ENCODE measurements at regions not wholly inside any gene's neighbourhood (a gene's known extent, or its start where the extent isn't known, plus 50 kb on each side); places are given as distances from the start of the nearest gene placed in this dataset.

DNA sequence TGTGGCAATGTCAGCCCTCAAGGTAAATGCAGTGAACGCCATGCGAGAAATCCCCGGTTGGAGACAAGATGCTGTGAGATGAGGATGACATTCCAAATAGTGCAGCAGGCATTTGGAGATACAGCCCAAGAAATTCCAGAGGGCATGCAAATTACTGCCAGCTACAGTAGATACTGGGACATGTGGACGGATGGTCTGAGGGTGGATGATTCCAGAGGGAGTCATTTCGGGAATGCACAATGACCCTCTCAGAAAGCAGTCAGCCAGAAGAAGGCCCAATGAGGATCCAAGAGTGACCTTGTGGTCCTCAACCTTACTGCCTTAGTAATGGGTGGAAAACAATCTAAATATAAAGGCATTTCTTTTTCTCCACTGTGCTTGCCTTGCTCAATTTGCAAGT lies 111.3 kb downstream of the HNRNPLL start:
- Mint-ChIP-seq H3K27me3 (ENCODE audit: unreplicated experiment) (no peaks in the 10 kb centered on the region), H3K36me3 (ENCODE audit: unreplicated experiment) (no peaks in the 10 kb centered on the region), H3K4me1 (ENCODE audit: low read depth, unreplicated experiment) (peaks cover 10% of the 10 kb centered on the region), H3K4me3 (ENCODE audit: unreplicated experiment) (no peak overlapping the region), H3K27ac (ENCODE audit: unreplicated experiment) (no peak overlapping the region), H3K9me3 (ENCODE audit: unreplicated experiment) (peaks cover 2% of the 10 kb centered on the region)
- no peak for DNase-seq
- TF ChIP-seq CTCF (IDR thresholded peaks at IDR 0.05; ENCODE audit: partially characterized antibody, unreplicated experiment) = no peak

GRCh38 chr2:38489846-38490245 lies 112.8 kb upstream of the ATL2 start:
- Mint-ChIP-seq H3K9me3 (ENCODE audit: unreplicated experiment) (no peaks in the 10 kb centered on the region), H3K27me3 (ENCODE audit: unreplicated experiment) (no peaks in the 10 kb centered on the region), H3K36me3 (ENCODE audit: unreplicated experiment) (no peaks in the 10 kb centered on the region), H3K27ac (ENCODE audit: unreplicated experiment) (no peak overlapping the region), H3K4me3 (ENCODE audit: unreplicated experiment) (no peak overlapping the region), H3K4me1 (ENCODE audit: low read depth, unreplicated experiment) (peaks cover 15% of the 10 kb centered on the region)
- no peak for DNase-seq
- no peak for TF ChIP-seq CTCF (IDR thresholded peaks at IDR 0.05; ENCODE audit: partially characterized antibody, unreplicated experiment)

- Mint-ChIP-seq H3K27ac (ENCODE audit: unreplicated experiment) (no peak overlapping the region), H3K4me3 (ENCODE audit: unreplicated experiment) (no peak overlapping the region)
These were observed 110.8 kb upstream of the ATL2 start for GRCh38 chr2:38487852-38488251.

DNA sequence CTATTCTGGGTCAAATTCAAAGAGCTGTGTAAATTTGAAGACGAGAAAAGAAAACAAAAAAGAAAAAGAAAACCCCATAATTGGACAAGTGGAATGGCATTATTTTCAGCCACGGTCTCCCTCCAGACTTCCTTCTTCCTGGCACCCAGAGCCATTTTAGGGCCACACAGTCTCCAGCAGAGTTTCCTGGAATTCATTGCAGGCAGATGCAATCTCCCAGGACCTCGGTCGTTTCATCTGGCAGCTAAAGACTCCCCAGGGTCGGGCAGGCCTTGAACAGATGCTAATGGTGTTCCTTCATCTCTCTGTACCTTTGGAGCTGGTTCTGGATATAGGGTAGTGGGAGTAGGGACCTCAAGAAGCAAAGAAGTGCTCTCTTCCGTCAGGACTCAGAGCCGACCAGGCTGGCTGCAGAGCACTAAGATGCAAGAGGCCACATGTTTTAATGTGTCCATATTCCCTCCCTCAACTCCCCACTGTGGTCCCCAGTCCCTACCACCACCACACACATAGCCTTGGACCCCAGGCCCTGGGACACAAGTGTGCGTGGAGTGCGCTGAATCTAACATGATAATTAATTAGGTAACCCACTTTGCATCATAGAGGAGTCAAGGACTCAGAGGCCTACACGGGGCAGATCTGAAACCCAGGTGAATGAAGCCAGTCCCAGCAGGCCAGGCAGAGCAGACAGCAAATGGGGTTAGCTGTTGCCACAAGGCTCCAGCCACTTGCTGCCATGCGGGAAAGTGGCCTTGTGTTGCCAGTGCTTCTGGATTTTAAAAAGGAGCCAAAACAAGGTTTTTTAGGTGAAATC lies 109.3 kb upstream of the ATL2 start:
- Mint-ChIP-seq H3K27me3 (ENCODE audit: unreplicated experiment) (no peaks in the 10 kb centered on the region), H3K27ac (ENCODE audit: unreplicated experiment) (no peak overlapping the region), H3K4me1 (ENCODE audit: low read depth, unreplicated experiment) (peaks cover 20% of the 10 kb centered on the region), H3K4me3 (ENCODE audit: unreplicated experiment) (no peak overlapping the region), H3K9me3 (ENCODE audit: unreplicated experiment) (peaks cover 4% of the 10 kb centered on the region), H3K36me3 (ENCODE audit: unreplicated experiment) (no peaks in the 10 kb centered on the region)
- TF ChIP-seq CTCF (IDR thresholded peaks at IDR 0.05; ENCODE audit: partially characterized antibody, unreplicated experiment) = no peak
- DNase-seq = no peak

More at GRCh38 chr2:38487852-38488251, 110.8 kb upstream of the ATL2 start:
- no peak for TF ChIP-seq CTCF (IDR thresholded peaks at IDR 0.05; ENCODE audit: partially characterized antibody, unreplicated experiment)
- H3K9me3 Mint-ChIP-seq (ENCODE audit: unreplicated experiment) = peaks cover 2% of the 10 kb centered on the region
- H3K4me1 Mint-ChIP-seq (ENCODE audit: low read depth, unreplicated experiment) = peaks cover 20% of the 10 kb centered on the region
- DNase-seq = no peak
- H3K36me3 Mint-ChIP-seq (ENCODE audit: unreplicated experiment) = no peaks in the 10 kb centered on the region
- H3K27me3 Mint-ChIP-seq (ENCODE audit: unreplicated experiment) = no peaks in the 10 kb centered on the region

DNA sequence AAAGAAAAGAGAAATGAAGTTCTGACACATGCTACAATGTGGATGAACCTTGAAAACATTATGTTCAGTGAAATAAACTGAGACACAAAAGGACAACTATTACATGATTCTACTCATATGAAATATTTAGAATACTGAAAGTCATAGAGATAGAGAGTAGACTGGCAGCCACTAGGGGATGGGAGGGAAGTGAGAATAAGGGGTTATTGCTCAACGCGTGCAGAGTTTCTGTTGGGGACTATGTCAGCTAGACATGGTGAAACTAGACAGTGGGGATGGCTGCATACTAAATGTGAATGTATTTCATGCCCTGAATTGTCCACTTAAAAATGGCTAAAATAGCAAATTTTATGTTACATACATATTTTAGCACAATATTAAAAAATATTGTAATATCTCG lies 108.7 kb upstream of the ATL2 start:
- peaks cover 20% of the 10 kb centered on the region for H3K4me1 Mint-ChIP-seq (ENCODE audit: low read depth, unreplicated experiment)
- H3K4me3 Mint-ChIP-seq (ENCODE audit: unreplicated experiment) = no peak overlapping the region
- H3K27ac Mint-ChIP-seq (ENCODE audit: unreplicated experiment) = no peak overlapping the region
- peaks cover 4% of the 10 kb centered on the region for H3K9me3 Mint-ChIP-seq (ENCODE audit: unreplicated experiment)
- peaks cover 5% of the 10 kb centered on the region for H3K36me3 Mint-ChIP-seq (ENCODE audit: unreplicated experiment)
- no peak for TF ChIP-seq CTCF (IDR thresholded peaks at IDR 0.05; ENCODE audit: partially characterized antibody, unreplicated experiment)
- no peaks in the 10 kb centered on the region for H3K27me3 Mint-ChIP-seq (ENCODE audit: unreplicated experiment)
- DNase-seq = no peak

Data from glutamatergic neuron (in vitro differentiated cells).